Brain microvascular endothelial cell (primary cell): ENCODE measurements at regions not wholly inside any gene's neighbourhood (a gene's known extent, or its start where the extent isn't known, plus 50 kb on each side); places are given as distances from the start of the nearest gene placed in this dataset.
"Not testable (repeated sequence)": the region's sequence is repeated elsewhere in the genome, so short reads cannot be mapped to it uniquely, and the experiment has no call there.

ENCODE experiments used
- DNase-seq: peaks from one replicate; pipeline ENCODE4 v3.0.0-alpha.2; 2020
- H3K27ac ChIP-seq: fragments of 250-450 bp; sonication (Bioruptor Pico); 2 replicates; pipeline ENCODE4 v1.5.1; 2020; ENCODE audit warnings: mild to moderate bottlenecking, moderate library complexity
- H3K27me3 ChIP-seq: fragments of 250-450 bp; sonication (Bioruptor Pico); replicated peaks from 2 replicates; pipeline ENCODE4 v1.5.1; 2020; ENCODE audit warnings: mild to moderate bottlenecking
- H3K36me3 ChIP-seq: fragments of 250-450 bp; sonication (Bioruptor Pico); replicated peaks from 2 replicates; pipeline ENCODE4 v1.5.1; 2020; ENCODE audit warnings: mild to moderate bottlenecking
- H3K4me3 ChIP-seq: 2 replicates; pipeline ENCODE4 v1.5.1; 2011; ENCODE audit warnings: low read depth, mild to moderate bottlenecking, control low read depth, low read length, moderate library complexity
- in situ Hi-C: cut with HindIII; loops from 2 replicates; pipeline ENCODE4 v1.10.0; 2017; ENCODE audit warnings: low sequenced_read_pairs, low pct_ligation_motif_present
- TF ChIP-seq, protein P1 (sequence below): IDR thresholded peaks from 2 replicates; pipeline ENCODE4 v1.5.1; 2011; ENCODE audit warnings: low read depth, mild to moderate bottlenecking, moderate library complexity, low read length, control low read depth, inconsistent platforms; ENCODE audit errors: missing control alignments

- no peaks in the 10 kb centered on the region for H3K36me3 ChIP-seq
- H3K4me3 ChIP-seq, result no peak overlapping the region
- in situ Hi-C loops, result no loop called here
- no peaks in the 10 kb centered on the region for H3K27me3 ChIP-seq
- TF ChIP-seq, protein P1, sequence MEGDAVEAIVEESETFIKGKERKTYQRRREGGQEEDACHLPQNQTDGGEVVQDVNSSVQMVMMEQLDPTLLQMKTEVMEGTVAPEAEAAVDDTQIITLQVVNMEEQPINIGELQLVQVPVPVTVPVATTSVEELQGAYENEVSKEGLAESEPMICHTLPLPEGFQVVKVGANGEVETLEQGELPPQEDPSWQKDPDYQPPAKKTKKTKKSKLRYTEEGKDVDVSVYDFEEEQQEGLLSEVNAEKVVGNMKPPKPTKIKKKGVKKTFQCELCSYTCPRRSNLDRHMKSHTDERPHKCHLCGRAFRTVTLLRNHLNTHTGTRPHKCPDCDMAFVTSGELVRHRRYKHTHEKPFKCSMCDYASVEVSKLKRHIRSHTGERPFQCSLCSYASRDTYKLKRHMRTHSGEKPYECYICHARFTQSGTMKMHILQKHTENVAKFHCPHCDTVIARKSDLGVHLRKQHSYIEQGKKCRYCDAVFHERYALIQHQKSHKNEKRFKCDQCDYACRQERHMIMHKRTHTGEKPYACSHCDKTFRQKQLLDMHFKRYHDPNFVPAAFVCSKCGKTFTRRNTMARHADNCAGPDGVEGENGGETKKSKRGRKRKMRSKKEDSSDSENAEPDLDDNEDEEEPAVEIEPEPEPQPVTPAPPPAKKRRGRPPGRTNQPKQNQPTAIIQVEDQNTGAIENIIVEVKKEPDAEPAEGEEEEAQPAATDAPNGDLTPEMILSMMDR, result no peak
- DNase-seq, result no peak
- no peak overlapping the region for H3K27ac ChIP-seq
Measured at GRCh38 chr12:115866909-115867525, 410.5 kb downstream of the MED13L start.

GRCh38 chr12:115866281-115866680 is 411.2 kb downstream of the MED13L start:
- DNase-seq, in situ Hi-C loops, H3K27me3 ChIP-seq, H3K27ac ChIP-seq, H3K4me3 ChIP-seq, H3K36me3 ChIP-seq: not testable (repeated sequence)

DNA sequence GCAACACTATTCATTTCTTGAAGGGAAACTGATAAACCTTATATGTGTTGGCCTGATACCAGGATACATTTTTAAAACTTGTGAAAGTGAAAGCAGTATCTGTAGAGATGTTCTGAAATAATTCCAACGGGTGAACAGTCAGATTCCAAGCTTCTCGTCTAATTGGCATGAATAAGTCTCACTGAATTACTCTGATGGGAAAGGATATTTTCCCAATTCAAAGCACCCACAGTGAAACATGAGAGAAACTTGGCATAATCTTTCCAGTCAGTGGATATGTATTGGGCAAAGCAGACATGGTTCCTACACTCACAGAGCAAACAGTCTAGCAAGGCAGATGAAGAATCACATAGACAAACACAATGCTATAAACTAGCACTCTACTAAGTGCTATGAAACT is 413.1 kb downstream of the MED13L start:
- Histone ChIP-seq H3K4me3 (no peak overlapping the region), H3K36me3 (no peaks in the 10 kb centered on the region), H3K27ac (no peak overlapping the region), H3K27me3 (no peaks in the 10 kb centered on the region)
- no peak for DNase-seq
- TF ChIP-seq, protein P1, result no peak
- in situ Hi-C loops, result no loop called here

DNA sequence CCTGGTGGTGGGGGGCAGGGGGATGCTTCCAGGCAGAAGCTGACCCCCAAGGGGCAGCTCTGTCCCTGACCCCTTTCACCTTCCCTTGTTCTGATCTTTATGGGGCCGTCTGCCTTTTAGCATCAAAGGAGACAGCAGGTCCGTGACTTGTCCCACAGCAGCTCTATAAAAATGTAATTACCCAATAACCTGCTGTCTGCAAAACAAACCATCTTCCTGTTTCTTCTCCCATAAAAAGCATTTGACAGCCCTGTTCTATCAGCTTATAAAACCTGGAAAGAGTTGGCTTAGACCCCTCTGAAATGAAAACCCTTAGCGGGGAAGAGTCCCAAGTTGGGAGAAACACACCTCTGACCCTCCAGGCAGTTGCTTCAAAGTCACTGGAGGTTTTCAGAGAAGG is 416.9 kb downstream of the MED13L start:
- TF ChIP-seq, protein P1, result no peak
- no peaks in the 10 kb centered on the region for H3K36me3 ChIP-seq

GRCh38 chr12:115859231-115859630 is 418.3 kb downstream of the MED13L start:
- in situ Hi-C loops, result no loop called here
- DNase-seq, result no peak
- Histone ChIP-seq H3K27me3 (no peaks in the 10 kb centered on the region), H3K36me3 (no peaks in the 10 kb centered on the region), H3K4me3 (no peak overlapping the region), H3K27ac (no peak overlapping the region)
- TF ChIP-seq, protein P1, result no peak

More for the DNA sequence above, 416.9 kb downstream of the MED13L start:
- no peak overlapping the region for H3K27ac ChIP-seq
- no peak overlapping the region for H3K4me3 ChIP-seq
- in situ Hi-C loops, result no loop called here
- no peak for DNase-seq
- no peaks in the 10 kb centered on the region for H3K27me3 ChIP-seq

GRCh38 chr12:115857923-115858322 is 419.6 kb downstream of the MED13L start:
- H3K4me3 ChIP-seq, result no peak overlapping the region
- in situ Hi-C loops, result no loop called here
- H3K27me3 ChIP-seq, result no peaks in the 10 kb centered on the region
- TF ChIP-seq, protein P1, result no peak
- H3K36me3 ChIP-seq, result no peaks in the 10 kb centered on the region
- no peak overlapping the region for H3K27ac ChIP-seq
- no peak for DNase-seq
